SK-N-DZ (cell line): ENCODE measurements at regions not wholly inside any gene's neighbourhood (a gene's known extent, or its start where the extent isn't known, plus 50 kb on each side); places are given as distances from the start of the nearest gene placed in this dataset.
A peak's percentile ranks its signal among the peaks of the same experiment; 100 is the strongest.
"Not testable (repeated sequence)": the region's sequence is repeated elsewhere in the genome, so short reads cannot be mapped to it uniquely, and the experiment has no call there.

ENCODE experiments used
- DNase-seq: peaks from one replicate; pipeline ENCODE4 v3.0.0-alpha.2; 2015; ENCODE audit warnings: low spot score

DNA sequence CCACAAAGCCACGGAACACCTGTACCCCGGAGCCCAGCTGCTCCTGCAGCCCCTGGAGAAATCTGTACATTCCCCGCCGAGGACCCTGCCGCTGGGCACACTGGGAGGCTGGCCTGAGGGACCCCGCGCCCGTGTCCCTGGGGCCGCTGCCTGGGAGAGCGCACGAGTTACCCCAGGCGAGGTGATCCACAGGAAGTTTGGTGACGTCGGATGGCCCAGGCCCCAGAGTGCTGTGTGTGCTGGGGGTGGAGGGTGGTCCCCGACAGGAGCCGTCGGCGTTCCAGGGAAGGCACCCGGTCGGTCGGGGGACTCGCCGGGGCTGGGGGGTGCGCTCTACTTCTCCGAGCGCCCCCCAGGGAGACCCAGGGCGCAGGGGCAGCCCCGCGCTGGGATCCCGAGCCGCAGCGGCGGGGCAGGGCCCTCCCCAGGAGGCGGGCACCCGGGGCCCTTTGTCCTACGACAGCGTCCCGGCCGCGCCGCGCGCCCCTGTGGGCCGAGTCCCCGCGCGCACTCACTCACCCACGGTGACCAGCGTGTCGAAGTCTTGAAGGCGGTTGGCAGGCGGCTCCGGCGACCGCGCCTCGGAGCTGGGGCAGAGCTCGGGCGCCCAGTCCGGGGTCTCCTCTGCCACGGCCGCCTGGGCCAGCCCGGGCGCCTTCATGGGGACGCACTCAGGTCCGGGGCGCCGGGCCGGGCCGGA, 129.5 kb upstream of the PRKX start:
- DNase-seq, result not testable (repeated sequence)

DNA sequence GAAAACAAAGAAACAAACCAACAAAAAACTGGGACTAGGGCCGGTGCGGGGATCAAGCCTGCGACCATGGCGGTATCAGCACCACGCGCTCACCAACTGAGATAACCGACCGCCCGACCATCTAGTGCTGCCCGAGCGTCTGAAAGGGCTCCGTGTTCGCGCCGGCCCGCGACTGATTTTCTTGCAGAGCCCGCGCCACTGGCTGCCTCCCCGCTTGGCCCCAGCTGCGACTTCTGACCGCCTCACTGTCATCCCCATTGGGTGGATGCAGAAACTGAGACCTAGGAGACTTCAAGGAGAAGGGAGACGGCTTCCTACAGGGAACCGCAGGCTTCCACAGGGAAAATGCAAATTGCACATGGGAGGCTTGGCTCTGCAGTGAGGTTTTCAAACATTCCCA, 125.3 kb upstream of the PRKX start:
- DNase-seq, result not testable (repeated sequence)

DNA sequence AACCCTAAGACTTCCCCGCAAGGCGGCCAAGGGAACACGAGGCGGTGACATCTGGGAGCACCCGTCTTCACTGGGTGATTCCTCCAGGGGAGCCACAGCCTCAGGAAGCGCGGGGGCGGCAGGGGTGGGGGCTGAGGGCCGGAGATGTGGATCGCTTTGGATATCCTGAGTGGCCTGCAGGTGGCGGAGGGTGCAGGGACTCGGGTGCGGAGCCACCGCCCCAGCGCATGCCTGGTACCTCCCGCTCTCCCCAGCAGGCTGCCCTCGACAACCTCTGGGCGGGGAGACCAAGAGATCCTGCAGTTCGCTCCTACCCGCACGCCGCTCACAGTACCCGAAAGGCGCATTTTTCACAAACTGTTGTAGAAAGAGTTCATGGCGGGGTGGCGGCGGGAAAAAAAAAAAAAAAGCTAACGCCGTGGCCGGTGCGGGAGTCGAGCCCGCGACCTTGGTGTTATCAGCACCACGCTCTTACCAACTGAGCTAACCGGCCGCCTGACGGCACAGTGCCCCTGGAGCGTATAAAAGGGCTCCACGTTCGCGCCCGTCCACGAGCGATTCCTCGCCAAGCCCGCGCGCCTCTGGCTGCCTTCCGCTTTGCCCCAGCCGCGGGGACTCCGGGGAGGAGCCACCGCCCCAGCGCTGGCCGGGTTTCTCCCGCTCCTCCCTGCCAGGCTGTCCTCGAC, 124.7 kb upstream of the PRKX start:
- not testable (repeated sequence) for DNase-seq

DNA sequence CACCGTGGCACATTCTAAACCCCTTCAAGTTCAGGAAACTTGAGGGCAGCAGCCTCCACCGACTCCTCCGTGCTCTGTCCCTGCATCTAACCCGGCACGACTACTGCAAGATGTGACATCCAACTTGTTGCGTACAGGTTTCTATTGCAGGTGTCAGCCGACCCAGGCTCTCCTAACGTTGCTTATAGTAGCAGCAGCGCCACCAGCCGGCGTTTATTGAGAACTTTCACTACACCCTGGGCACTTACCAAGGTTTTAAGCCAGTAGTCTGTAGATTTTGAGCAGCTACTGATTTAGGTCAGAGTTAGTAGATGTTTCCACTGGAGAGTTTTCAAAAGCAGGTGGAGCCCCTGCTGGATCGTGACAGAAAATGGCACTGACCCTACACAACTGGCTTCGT, 123.8 kb upstream of the PRKX start:
- DNase-seq, result not testable (repeated sequence)

DNA sequence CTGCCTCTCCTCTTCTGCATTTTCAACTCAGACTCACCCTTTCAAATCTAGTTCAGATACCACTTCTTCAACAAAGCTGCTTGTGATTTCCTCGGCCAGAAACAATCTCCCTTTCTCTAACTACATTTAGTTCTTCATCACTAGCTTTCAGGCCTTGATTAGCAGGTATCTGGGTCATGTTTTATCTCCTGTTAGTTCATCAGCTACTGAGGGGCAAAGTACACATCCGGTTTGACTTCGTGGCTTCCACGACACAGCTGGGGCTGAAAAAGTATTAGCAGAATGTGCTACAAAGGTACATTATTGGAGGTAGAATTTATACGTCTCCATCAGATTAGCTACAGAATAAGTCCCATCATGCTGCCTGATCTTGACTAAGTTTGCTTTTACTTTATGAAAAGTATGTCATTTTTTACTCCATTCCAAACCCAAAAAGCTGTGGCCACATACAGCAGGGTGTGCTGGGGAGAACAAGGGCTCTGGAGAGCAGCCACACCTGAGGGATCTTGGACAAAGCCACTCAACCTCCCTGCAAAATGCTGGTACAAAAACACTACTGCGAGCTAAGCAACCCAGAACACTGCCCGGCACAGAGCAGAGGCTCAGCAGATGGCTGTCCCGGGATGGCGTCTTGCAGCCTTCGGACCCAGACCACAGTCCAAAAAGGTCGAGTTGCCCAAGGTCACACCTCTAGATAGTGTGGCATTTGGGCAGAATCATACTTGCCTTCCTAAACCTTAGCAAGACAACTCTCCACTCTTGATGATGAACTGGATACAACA, 120.5 kb upstream of the PRKX start:
- DNase-seq, result not testable (repeated sequence)

DNA sequence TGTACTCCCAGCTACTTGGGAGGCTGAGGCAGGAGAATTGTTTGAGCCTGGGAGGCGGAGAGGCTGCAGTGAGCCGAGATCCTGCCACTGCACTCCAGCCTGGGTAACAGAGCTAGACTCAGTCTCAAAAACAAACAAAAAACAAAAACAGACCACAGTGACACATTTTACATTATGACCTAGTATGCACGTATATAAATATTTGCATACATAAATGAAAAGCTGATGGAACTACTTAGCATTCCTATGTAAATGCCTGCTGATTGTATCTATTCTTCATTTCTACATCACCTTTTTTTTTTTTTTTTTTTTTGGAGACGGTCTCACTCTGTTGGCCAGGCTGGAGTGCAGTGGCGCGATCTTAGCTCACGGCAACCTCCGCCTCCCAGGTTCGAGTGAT, 116.6 kb upstream of the PRKX start:
- DNase-seq, result not testable (repeated sequence)

DNA sequence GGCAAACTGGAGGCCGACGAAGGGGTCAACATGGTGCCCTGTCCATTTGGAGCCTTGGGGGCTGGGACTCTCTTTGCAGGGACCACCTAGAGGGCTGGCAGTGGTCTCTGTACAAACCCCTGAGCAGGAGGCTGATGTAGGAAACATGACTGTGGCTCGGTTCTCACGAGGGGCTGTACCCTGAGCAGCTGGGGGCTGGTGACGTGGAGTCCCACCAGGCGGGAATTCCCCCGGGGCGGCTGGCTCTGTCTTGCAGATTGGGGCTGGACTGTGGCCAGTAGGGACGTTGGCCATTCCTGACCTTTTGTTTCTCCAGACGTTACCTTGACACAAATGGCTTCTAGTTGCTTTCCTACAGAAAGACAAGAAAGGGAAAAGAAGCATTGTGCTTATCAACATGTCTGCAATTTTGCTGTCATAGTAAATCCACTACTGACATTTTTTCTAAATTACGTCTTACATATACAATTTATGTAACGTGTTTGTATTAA, 115.6 kb upstream of the PRKX start:
- DNase-seq, result not testable (repeated sequence)

DNA sequence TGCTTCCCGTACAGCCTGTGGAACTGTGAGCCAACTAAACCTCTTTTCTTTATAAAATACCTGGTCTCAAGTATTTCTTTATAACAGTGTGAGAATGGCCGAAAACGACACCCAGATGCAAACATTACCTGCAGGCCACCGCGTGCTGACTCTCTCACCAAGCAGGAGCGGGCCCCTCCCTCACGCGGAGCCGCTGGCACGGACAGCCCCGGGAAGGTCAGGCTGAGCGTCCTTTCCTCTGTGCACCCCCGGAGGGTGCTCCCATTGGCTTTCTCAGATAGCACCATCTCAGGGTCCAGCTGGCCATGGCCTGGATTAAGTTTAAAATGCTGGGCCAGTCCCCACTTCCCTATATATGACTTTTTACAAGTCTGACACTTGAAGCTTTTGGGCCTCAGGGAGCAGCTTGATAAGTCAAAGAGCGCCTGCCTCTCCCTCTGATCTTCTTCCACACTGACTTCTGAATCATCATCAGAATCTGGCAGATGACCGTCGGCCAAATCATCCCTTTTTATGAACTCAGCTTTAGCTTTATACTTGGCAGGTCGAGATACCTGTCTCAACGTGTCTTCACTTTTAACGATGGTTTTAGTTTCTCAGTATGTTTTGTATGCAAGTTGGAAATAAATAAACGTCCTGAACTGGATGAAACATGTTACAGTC, 115.1 kb upstream of the PRKX start:
- DNase-seq, result not testable (repeated sequence)

DNA sequence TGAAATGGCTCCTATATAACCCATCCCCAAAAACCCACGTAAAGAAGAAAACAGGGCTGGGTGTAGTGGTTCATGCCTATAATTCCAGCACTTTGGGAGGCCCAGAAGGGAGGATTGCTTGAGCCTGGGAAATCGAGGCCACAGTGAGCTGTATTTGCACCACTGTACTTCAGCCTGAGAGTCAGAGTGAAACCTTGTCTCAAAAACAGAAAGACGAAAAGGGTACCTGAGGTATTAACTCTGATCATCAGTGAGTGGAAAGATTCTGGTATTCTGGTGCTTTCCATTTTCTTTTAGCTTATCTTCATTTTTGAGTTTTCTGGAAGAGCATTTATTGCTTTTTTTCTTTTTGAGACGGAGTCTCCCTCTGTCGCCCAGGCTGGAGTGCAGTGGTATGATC, 110.6 kb upstream of the PRKX start:
- not testable (repeated sequence) for DNase-seq

DNA sequence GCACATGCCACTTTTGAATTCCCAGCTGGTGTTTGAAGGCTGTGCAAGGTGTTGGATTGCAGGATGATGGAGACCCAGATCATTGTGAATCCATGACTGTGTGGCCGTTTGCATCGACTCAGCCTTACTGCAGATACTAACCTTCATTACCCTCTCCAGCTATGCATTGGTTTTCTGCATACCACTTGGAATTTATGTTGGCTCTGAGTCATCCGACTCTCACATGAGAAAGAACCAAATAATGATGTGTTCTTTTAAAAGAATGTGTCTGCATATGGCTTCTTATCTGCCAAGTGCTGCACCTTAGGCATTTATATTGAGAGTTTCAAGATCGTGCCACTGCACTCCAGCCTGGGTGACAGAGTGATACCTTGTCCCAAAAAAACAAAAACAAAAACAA, 106.7 kb upstream of the PRKX start:
- DNase-seq, result no peak

DNA sequence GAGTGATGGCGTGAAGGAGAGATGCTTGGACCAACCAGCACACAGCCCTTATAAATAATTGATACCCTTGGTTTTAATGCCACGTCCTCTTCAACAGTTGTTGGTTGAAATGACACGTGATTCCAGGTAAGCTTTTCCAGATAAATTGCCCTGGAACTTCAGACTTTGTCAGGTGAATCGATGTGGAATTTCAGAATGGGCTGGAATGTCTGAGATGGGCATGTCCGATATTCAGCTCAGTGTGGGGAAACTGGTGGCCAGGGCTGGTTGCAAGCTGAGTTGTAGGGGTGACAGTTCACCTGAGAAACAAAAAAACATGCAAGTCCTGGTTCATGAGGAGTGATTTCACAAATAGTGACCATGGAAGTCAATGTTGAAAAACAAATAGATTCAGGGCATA, 104.0 kb upstream of the PRKX start:
- DNase-seq, result not testable (repeated sequence)

DNA sequence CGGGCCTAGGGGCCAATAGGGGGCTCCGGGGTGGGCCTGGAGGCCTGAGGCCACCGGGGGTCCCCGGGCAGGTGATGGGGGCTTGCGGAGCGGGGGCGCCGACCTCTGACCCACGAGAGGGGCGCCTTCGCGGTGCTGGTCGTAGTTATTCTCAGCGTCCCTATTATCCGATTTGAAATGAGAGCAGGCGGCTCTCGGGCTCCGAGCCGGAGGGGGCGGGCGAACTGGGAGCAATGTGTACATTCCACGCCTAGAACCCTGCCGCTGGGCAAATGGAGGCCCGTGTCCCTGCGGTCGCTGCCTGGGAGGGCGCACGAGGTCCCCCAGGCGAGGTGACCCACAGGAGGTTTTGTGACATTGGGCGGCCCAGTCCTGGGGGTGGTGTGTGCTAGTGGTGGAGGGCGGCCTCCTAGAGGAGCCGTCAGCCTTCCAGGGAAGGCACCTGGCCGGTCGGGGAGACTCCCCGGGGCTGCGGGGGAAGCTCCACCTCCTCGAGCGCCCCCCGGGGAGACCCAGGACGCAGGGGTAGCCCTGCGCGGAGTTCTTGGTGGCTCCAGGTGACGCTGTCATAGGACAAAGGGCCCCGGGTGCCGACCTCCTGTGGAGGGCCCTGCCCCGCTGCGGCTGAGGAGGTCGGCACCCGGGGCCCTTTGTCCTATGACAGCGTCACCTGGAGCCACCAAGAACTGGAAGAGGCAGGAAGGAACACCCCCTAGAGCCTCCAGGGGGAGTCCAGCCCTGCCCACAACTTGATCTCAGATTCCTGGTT, 102.6 kb upstream of the PRKX start:
- DNase-seq, result peak; percentile 39

DNA sequence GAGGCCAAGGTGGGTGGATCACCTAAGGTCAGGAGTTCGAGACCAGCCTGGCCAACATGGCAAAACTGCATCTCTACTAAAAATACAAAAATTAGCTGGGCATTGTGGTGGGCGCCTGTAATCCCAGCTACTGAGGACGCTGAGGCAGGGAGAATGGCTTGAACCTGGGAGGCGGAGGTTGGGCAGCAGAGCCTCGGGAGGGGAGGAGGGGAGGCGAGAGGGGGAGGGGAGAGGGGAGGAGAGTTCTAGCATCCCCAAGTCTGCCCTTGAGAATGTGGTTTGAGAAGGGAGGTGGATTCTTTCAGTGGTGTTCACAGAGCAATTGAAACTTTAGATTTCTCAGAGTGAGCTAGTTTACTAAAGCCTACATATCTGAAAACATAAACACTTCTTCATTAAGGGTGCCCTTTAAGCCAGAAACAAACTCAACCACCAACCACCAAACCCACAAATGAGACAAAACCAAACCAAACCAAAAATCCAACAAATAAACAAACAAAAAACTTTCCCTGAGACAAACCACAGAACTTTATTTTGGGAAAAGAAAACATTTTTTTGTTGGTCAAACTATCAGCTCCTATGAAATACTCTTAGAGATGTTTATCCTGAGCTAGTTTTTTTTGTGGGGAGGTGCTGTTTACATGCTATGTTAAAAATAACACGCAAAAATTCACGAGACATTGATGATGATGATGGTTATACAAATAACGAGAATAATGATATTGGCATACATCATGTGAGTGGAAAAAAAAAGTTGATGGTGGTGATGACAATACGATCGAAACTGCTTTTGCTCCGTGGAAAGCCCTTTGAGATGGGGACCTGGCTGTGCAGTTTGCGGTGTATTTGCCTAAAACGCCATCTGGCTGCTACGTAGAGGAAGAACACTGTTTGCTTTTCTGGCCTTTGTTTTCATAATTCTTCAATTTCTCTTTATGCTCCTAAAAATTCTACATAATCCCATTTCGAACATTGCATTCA, 98.2 kb upstream of the PRKX start:
- DNase-seq, result peak; percentile 21

DNA sequence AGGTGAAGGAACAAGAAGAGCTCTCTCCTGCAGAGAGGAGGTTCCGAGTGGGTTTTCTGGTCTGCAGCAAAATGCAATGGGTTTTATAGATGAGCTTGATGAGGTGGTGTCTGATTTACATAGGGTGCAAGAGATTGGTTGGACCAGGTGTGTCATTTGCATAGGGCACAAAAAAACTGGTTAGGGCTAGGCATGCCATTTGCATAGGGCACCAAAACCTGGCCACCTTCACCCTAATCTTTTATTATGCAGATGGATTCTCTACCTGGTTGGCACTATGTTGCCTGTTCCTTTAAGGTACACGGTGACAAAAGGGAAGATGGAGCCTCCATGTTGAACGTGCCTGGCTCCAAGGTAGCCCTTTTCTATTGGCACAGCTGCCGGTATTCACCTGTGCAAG, 94.5 kb upstream of the PRKX start:
- DNase-seq, result no peak

DNA sequence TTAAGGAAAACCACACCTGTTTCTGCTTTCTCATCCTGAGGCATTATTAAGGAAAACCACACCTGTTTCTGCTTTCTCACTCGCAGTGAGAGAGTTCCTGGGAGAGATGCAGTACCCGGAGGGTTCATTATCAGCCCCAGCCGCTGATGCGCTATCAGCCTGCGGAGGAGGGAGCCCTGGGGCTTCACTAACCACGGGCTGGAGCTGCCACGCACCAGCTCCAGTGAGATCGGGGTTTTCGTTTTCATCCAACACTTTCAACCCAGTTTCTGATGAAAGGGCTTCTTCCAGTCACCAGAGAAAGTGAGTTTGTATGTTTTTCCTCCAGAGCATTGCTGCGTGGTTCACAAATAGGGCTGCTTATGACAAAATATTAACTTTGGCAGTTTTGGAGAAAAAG, 93.2 kb upstream of the PRKX start:
- DNase-seq, result no peak

DNA sequence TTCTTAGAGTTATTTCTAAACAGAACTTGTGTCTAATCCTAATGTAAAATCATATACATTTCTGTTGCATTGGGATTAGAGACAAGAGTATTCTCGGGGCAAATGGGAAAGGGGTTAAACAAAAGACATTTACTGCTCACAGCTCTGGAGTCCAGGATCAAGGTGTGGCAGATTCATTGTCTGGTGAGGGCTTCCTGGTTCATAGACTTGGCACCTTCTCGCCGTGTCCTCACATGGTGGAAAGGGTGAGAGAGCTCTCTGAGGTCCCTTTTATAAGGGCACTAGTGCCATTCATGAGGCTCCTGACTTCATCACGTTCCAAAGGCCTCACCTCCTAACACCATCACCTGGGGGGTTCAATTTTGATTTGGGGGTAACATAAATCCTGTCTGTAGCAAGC, 90.3 kb upstream of the PRKX start:
- no peak for DNase-seq

DNA sequence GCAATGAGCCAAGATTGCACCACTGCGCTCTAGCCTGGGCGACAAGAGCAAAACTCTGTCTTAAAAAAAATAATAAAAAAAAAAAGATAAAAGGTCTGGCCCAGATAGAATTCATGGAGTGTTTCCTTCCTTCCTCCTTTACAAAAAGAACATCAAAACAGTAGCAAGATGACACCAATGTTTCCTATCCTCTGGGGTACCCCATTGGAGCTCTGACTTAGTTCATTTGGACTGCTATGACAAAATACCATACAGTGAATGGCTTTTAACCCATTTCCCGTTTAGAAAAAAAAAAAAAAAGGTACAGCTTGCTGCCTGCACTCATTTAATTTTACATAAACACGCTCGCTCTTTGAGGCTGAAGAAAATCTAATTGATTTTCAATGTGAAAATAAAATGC, 89.9 kb upstream of the PRKX start:
- no peak for DNase-seq

DNA sequence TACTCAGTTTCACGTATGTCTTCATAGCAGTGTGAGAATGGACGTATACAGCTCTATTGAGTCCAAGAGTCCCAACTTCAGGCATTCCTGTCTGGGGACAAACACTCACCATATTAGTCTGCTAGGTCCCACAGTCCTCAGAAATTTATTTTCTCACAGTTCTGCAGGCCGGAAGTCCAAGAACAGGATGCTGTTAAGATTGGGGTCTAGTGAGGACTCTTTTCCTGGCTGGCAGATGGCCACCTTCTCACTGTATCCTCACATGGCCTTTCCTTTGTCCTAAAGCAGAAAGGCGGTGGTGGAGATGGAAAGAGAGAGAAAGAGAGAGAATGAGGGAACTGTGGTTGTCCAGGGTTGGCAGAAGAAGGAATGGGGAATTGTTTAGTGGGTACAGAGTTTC, 82.0 kb upstream of the PRKX start:
- not testable (repeated sequence) for DNase-seq

DNA sequence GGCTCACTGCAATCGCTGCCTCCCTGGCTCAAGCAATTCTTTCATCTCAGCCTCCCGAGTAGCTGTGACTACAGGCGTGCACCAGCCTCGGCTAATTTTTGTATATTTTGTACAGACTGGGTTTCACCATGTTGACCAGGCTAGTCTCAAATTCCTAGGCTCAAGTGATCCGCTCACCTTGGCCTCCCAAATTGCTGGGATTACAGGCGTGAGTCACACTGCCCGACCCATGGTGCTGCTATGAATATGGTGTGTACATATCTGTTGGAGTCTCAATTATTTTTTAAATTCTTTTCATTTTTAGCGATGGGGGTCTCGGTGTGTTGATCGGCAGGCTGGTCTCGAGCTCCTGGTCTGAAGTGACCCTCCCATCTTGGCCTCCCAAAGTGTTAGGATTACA, 78.0 kb upstream of the PRKX start:
- no peak for DNase-seq
